GM23338 (cell line): ENCODE measurements at regions not wholly inside any gene's neighbourhood (a gene's known extent, or its start where the extent isn't known, plus 50 kb on each side); places are given as distances from the start of the nearest gene placed in this dataset.

ENCODE experiments used
- ATAC-seq: fragments of 200-7000 bp; cut with Tn5 transposase; 3 replicates; pipeline ENCODE4 v1.9.1; 2020
- DNase-seq: peaks from one replicate; pipeline ENCODE4 v3.0.0-alpha.2; 2015; ENCODE audit warnings: low spot score
- H2AFZ ChIP-seq: fragments of 200-600 bp; sonication (generic); 2 replicates; pipeline ENCODE4 v1.8.0; 2016; ENCODE audit warnings: antibody characterized with exemption, mild to moderate bottlenecking, moderate library complexity
- H3F3A ChIP-seq: fragments of 200-600 bp; sonication (generic); replicated peaks from 2 replicates; pipeline ENCODE4 v1.8.0; 2017; ENCODE audit warnings: antibody characterized with exemption, mixed run types, low read depth
- H3K27ac ChIP-seq: fragments of 200-600 bp; sonication (generic); 2 replicates; pipeline ENCODE4 v1.6.1; 2016; ENCODE audit warnings: low read depth
- H3K27me3 ChIP-seq: fragments of 200-600 bp; sonication (generic); 2 replicates; pipeline ENCODE4 v1.8.0; 2016; ENCODE audit warnings: mild to moderate bottlenecking, mixed run types, moderate library complexity; ENCODE audit not compliant: insufficient read depth
- H3K36me3 ChIP-seq: fragments of 200-600 bp; sonication (generic); 2 replicates; pipeline ENCODE4 v1.8.0; 2016; ENCODE audit warnings: mild to moderate bottlenecking; ENCODE audit not compliant: insufficient read depth
- H3K4me1 ChIP-seq: fragments of 200-600 bp; sonication (generic); 2 replicates; pipeline ENCODE4 v1.8.0; 2016; ENCODE audit warnings: mild to moderate bottlenecking, moderate library complexity; ENCODE audit not compliant: insufficient read depth
- H3K4me2 ChIP-seq: fragments of 200-600 bp; sonication (generic); 2 replicates; pipeline ENCODE4 v1.7.1; 2017; ENCODE audit warnings: mixed run types
- H3K4me3 ChIP-seq: fragments of 200-600 bp; sonication (generic); 2 replicates; pipeline ENCODE4 v1.6.1; 2016; ENCODE audit warnings: mixed run types
- H3K79me2 ChIP-seq: fragments of 200-600 bp; sonication (generic); replicated peaks from 2 replicates; pipeline ENCODE4 v1.8.0; 2017; ENCODE audit warnings: mild to moderate bottlenecking; ENCODE audit not compliant: insufficient read depth
- H3K9me2 ChIP-seq: fragments of 200-600 bp; sonication (generic); 2 replicates; pipeline ENCODE4 v1.8.0; 2017; ENCODE audit not compliant: insufficient read depth
- H4K20me1 ChIP-seq: fragments of 200-600 bp; sonication (generic); replicated peaks from 2 replicates; pipeline ENCODE4 v1.8.0; 2017; ENCODE audit warnings: mild to moderate bottlenecking; ENCODE audit not compliant: insufficient read depth
- H3K27ac Mint-ChIP-seq: 2 replicates; pipeline ENCODE4 v1.8.0; 2020; ENCODE audit warnings: inconsistent platforms, mild to moderate bottlenecking, moderate library complexity, mixed read lengths
- H3K27me3 Mint-ChIP-seq: 3 replicates; pipeline ENCODE4 v1.8.0; 2022; ENCODE audit warnings: low read depth, mild to moderate bottlenecking, moderate library complexity, mixed read lengths, inconsistent platforms; ENCODE audit not compliant: insufficient read depth, poor library complexity
- H3K36me3 Mint-ChIP-seq: 3 replicates; pipeline ENCODE4 v1.8.0; 2021; ENCODE audit warnings: low read depth, mild to moderate bottlenecking, inconsistent platforms, moderate library complexity, mixed read lengths
- H3K4me1 Mint-ChIP-seq: 3 replicates; pipeline ENCODE4 v1.8.0; 2020; ENCODE audit warnings: mild to moderate bottlenecking, inconsistent platforms, mixed read lengths
- H3K4me3 Mint-ChIP-seq: 3 replicates; pipeline ENCODE4 v1.8.0; 2021; ENCODE audit warnings: moderate library complexity, mild to moderate bottlenecking, inconsistent platforms, mixed read lengths
- H3K9me3 Mint-ChIP-seq: 3 replicates; pipeline ENCODE4 v1.8.0; 2020; ENCODE audit warnings: moderate library complexity, mild to moderate bottlenecking, inconsistent platforms, mixed read lengths
- EZH2phosphoT487 ChIP-seq: fragments of 200-600 bp; sonication (generic); IDR thresholded peaks from one replicate; pipeline ENCODE4 v1.8.1; 2018; ENCODE audit warnings: antibody characterized with exemption; ENCODE audit not compliant: unreplicated experiment
- JUNB ChIP-seq: IDR thresholded peaks from one replicate; pipeline ENCODE4 v1.6.1; 2016; ENCODE audit warnings: antibody characterized with exemption; ENCODE audit not compliant: unreplicated experiment
- NANOG ChIP-seq: IDR thresholded peaks from 2 replicates; pipeline ENCODE4 v1.6.1; 2016; ENCODE audit warnings: antibody characterized with exemption, borderline replicate concordance
- POLR2AphosphoS5 ChIP-seq: IDR thresholded peaks from 2 replicates; pipeline ENCODE4 v1.6.1; 2016; ENCODE audit warnings: antibody characterized with exemption, low read depth
- STAT1 ChIP-seq: IDR thresholded peaks from one replicate; pipeline ENCODE4 v1.6.1; 2016; ENCODE audit warnings: antibody characterized with exemption; ENCODE audit not compliant: unreplicated experiment
- ZNF114 ChIP-seq: fragments of 250-450 bp; sonication (Bioruptor Pico); IDR thresholded peaks from 2 replicates; pipeline ENCODE4 v1.5.0; 2020; ENCODE audit warnings: mild to moderate bottlenecking, moderate library complexity
- ZNF331 ChIP-seq: fragments of 250-450 bp; sonication (Bioruptor Pico); IDR thresholded peaks from 2 replicates; pipeline ENCODE4 v1.5.0; 2020; ENCODE audit warnings: low read depth, mild to moderate bottlenecking, moderate library complexity
- TF ChIP-seq, protein P1 (sequence below), 2 experiments: fragments of 200-600 bp in 1 of 2; sonication (generic) in 1 of 2; conservative IDR thresholded peaks; 2 replicates each; pipeline versions ENCODE4 v1.5.1 to v1.6.1; 2016 to 2017; ENCODE audit warnings: antibody characterized with exemption in 2 of 2, low read depth in 2 of 2, mild to moderate bottlenecking in 2 of 2, moderate library complexity in 1 of 2
- TF ChIP-seq, protein P2 (sequence below): IDR thresholded peaks from one replicate; pipeline ENCODE4 v1.6.1; 2018; ENCODE audit warnings: antibody characterized with exemption; ENCODE audit not compliant: unreplicated experiment
- TF ChIP-seq, protein P3 (sequence below): fragments of 250-450 bp; sonication (Bioruptor Pico); IDR thresholded peaks from 2 replicates; pipeline ENCODE4 v1.5.0; 2020; ENCODE audit warnings: mild to moderate bottlenecking, moderate library complexity

DNA sequence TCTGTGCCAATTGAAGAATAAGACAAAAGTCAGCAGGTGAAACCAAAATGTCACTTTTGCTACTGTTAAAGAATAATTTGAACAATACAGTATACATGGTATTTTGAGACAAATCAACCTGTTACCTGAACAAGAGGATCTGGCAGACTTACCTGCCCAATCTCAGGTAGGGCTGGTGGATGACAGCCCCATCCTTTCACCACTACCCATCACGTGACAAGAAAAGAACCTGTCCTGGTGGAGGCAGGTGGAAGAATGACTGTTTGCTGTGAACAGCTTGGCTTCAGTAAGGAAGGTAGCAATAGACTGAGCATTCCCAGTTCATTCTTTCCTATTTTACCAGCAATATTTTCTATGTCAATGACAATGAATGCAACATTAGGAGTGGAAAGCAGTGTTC is 349.6 kb downstream of the GPATCH2 start:
- Histone ChIP-seq H2AFZ (no peak overlapping the region), H3K36me3 (no peaks in the 10 kb centered on the region), H3K4me3 (no peak overlapping the region), H4K20me1 (no peaks in the 10 kb centered on the region), H3K27ac (no peak overlapping the region), H3K9me2 (no peaks in the 10 kb centered on the region), H3K4me1 (no peaks in the 10 kb centered on the region), H3K4me2 (no peak overlapping the region), H3F3A (no peaks in the 10 kb centered on the region), H3K79me2 (no peaks in the 10 kb centered on the region), H3K27me3 (no peaks in the 10 kb centered on the region)
- Mint-ChIP-seq H3K36me3 (no peaks in the 10 kb centered on the region), H3K4me1 (no peaks in the 10 kb centered on the region), H3K9me3 (no peaks in the 10 kb centered on the region), H3K4me3 (no peak overlapping the region), H3K27me3 (no peaks in the 10 kb centered on the region), H3K27ac (no peak overlapping the region)
- DNase-seq = no peak
- ATAC-seq = no peak
- TF ChIP-seq NANOG = no peak

DNA sequence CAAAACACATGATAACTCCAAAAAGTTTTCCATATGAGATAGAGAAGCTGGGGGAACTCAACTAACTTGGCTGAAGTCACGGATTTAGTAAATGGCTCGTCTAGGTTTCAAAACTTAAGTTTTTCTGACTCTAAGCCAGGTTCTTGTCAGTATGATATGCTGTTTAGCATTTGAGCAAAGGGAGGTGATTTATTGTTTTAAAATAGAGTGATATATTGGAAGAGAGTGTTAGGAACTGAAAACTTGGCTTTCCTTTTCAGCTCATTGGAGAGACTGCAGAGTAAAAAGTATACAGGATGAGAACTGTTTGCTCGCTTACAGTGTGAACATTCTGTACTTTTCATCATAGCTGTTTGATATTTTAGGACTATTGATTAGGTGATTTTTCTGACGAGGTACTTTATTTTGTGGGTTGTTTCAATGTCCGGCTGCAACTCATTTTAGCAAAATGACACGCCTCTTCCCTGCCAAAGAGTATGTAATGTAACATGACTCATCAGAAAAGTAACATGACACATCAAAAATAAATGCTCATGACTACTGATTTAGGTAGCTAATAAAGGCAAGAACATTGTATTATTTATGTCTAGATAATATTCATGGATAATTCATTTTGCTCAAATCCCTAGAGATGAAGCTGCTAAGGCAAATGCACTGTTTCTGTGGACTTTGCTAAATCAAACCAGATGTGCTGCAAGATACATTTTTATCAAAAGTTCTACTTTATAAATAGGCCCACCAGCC is 355.1 kb downstream of the GPATCH2 start:
- H2AFZ ChIP-seq = no peak overlapping the region
- no peak for DNase-seq
- H3K4me3 ChIP-seq = no peak overlapping the region
- Mint-ChIP-seq H3K4me3 (no peak overlapping the region), H3K9me3 (no peaks in the 10 kb centered on the region), H3K4me1 (no peaks in the 10 kb centered on the region), H3K27ac (peak overlapping the region; percentile 79), H3K36me3 (no peaks in the 10 kb centered on the region), H3K27me3 (no peaks in the 10 kb centered on the region)
- no peaks in the 10 kb centered on the region for H3K9me2 ChIP-seq
- H3K27me3 ChIP-seq = no peaks in the 10 kb centered on the region
- H3K27ac ChIP-seq = no peak overlapping the region
- no peaks in the 10 kb centered on the region for H3K36me3 ChIP-seq
- H3F3A ChIP-seq = no peaks in the 10 kb centered on the region
- ATAC-seq = no peak
- H3K4me1 ChIP-seq = no peaks in the 10 kb centered on the region
- H4K20me1 ChIP-seq = no peaks in the 10 kb centered on the region
- no peak overlapping the region for H3K4me2 ChIP-seq
- no peaks in the 10 kb centered on the region for H3K79me2 ChIP-seq
- no peak for TF ChIP-seq ZNF114 (CRISPR knock-in tag)
- TF ChIP-seq, protein P1, sequence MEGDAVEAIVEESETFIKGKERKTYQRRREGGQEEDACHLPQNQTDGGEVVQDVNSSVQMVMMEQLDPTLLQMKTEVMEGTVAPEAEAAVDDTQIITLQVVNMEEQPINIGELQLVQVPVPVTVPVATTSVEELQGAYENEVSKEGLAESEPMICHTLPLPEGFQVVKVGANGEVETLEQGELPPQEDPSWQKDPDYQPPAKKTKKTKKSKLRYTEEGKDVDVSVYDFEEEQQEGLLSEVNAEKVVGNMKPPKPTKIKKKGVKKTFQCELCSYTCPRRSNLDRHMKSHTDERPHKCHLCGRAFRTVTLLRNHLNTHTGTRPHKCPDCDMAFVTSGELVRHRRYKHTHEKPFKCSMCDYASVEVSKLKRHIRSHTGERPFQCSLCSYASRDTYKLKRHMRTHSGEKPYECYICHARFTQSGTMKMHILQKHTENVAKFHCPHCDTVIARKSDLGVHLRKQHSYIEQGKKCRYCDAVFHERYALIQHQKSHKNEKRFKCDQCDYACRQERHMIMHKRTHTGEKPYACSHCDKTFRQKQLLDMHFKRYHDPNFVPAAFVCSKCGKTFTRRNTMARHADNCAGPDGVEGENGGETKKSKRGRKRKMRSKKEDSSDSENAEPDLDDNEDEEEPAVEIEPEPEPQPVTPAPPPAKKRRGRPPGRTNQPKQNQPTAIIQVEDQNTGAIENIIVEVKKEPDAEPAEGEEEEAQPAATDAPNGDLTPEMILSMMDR (conservative IDR thresholded peaks at IDR 0.05; ENCODE audit: low read depth in 2 of 2) = no peak
- TF ChIP-seq, protein P2, sequence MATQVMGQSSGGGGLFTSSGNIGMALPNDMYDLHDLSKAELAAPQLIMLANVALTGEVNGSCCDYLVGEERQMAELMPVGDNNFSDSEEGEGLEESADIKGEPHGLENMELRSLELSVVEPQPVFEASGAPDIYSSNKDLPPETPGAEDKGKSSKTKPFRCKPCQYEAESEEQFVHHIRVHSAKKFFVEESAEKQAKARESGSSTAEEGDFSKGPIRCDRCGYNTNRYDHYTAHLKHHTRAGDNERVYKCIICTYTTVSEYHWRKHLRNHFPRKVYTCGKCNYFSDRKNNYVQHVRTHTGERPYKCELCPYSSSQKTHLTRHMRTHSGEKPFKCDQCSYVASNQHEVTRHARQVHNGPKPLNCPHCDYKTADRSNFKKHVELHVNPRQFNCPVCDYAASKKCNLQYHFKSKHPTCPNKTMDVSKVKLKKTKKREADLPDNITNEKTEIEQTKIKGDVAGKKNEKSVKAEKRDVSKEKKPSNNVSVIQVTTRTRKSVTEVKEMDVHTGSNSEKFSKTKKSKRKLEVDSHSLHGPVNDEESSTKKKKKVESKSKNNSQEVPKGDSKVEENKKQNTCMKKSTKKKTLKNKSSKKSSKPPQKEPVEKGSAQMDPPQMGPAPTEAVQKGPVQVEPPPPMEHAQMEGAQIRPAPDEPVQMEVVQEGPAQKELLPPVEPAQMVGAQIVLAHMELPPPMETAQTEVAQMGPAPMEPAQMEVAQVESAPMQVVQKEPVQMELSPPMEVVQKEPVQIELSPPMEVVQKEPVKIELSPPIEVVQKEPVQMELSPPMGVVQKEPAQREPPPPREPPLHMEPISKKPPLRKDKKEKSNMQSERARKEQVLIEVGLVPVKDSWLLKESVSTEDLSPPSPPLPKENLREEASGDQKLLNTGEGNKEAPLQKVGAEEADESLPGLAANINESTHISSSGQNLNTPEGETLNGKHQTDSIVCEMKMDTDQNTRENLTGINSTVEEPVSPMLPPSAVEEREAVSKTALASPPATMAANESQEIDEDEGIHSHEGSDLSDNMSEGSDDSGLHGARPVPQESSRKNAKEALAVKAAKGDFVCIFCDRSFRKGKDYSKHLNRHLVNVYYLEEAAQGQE = no peak
- TF ChIP-seq, protein P3, sequence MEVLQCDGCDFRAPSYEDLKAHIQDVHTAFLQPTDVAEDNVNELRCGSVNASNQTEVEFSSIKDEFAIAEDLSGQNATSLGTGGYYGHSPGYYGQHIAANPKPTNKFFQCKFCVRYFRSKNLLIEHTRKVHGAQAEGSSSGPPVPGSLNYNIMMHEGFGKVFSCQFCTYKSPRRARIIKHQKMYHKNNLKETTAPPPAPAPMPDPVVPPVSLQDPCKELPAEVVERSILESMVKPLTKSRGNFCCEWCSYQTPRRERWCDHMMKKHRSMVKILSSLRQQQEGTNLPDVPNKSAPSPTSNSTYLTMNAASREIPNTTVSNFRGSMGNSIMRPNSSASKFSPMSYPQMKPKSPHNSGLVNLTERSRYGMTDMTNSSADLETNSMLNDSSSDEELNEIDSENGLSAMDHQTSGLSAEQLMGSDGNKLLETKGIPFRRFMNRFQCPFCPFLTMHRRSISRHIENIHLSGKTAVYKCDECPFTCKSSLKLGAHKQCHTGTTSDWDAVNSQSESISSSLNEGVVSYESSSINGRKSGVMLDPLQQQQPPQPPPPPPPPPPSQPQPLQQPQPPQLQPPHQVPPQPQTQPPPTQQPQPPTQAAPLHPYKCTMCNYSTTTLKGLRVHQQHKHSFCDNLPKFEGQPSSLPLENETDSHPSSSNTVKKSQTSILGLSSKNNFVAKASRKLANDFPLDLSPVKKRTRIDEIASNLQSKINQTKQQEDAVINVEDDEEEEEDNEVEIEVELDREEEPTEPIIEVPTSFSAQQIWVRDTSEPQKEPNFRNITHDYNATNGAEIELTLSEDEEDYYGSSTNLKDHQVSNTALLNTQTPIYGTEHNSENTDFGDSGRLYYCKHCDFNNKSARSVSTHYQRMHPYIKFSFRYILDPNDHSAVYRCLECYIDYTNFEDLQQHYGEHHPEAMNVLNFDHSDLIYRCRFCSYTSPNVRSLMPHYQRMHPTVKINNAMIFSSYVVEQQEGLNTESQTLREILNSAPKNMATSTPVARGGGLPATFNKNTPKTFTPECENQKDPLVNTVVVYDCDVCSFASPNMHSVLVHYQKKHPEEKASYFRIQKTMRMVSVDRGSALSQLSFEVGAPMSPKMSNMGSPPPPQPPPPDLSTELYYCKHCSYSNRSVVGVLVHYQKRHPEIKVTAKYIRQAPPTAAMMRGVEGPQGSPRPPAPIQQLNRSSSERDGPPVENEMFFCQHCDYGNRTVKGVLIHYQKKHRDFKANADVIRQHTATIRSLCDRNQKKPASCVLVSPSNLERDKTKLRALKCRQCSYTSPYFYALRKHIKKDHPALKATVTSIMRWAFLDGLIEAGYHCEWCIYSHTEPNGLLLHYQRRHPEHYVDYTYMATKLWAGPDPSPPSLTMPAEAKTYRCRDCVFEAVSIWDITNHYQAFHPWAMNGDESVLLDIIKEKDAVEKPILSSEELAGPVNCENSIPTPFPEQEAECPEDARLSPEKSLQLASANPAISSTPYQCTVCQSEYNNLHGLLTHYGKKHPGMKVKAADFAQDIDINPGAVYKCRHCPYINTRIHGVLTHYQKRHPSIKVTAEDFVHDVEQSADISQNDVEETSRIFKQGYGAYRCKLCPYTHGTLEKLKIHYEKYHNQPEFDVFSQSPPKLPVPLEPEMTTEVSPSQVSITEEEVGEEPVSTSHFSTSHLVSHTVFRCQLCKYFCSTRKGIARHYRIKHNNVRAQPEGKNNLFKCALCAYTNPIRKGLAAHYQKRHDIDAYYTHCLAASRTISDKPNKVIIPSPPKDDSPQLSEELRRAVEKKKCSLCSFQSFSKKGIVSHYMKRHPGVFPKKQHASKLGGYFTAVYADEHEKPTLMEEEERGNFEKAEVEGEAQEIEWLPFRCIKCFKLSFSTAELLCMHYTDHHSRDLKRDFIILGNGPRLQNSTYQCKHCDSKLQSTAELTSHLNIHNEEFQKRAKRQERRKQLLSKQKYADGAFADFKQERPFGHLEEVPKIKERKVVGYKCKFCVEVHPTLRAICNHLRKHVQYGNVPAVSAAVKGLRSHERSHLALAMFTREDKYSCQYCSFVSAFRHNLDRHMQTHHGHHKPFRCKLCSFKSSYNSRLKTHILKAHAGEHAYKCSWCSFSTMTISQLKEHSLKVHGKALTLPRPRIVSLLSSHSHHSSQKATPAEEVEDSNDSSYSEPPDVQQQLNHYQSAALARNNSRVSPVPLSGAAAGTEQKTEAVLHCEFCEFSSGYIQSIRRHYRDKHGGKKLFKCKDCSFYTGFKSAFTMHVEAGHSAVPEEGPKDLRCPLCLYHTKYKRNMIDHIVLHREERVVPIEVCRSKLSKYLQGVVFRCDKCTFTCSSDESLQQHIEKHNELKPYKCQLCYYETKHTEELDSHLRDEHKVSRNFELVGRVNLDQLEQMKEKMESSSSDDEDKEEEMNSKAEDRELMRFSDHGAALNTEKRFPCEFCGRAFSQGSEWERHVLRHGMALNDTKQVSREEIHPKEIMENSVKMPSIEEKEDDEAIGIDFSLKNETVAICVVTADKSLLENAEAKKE (CRISPR knock-in tag) = no peak
- TF ChIP-seq EZH2phosphoT487 = no peak
- TF ChIP-seq ZNF331 (CRISPR knock-in tag) = no peak
- TF ChIP-seq NANOG = no peak
- no peak for TF ChIP-seq POLR2AphosphoS5
- TF ChIP-seq JUNB = no peak
- no peak for TF ChIP-seq STAT1
